Colonic mucosa (tissue), 4 donors: ENCODE measurements at regions not wholly inside any gene's neighbourhood (a gene's known extent, or its start where the extent isn't known, plus 50 kb on each side); places are given as distances from the start of the nearest gene placed in this dataset.

Source experiments
- DNase-seq: peaks from one replicate; pipeline ENCODE4 v3.0.0-alpha.2; 2020
- H3K27ac ChIP-seq: fragments of 200-600 bp; one replicate; pipeline ENCODE4 v1.8.0; 2021
- H3K27me3 ChIP-seq: fragments of 200-600 bp; one replicate; pipeline ENCODE4 v1.8.0; 2021
- H3K36me3 ChIP-seq: fragments of 200-600 bp; one replicate; pipeline ENCODE4 v1.8.0; 2021
- H3K4me1 ChIP-seq: fragments of 200-600 bp; one replicate; pipeline ENCODE4 v1.8.0; 2021; ENCODE audit warnings: mild to moderate bottlenecking
- H3K4me3 ChIP-seq: fragments of 200-600 bp; one replicate; pipeline ENCODE4 v1.8.0; 2021
- H3K9ac ChIP-seq, 2 donors: one replicate each; pipeline ENCODE4 v1.7.0; 2013; ENCODE audit warnings: control low read depth in 2 of 2, low read depth in 2 of 2, low read length in 2 of 2
- H3K9me3 ChIP-seq: fragments of 200-600 bp; one replicate; pipeline ENCODE4 v1.8.0; 2021
- intact Hi-C: fragments of 100-400 bp; cut with DNase I; formaldehyde crosslinking; loops from one replicate; pipeline ENCODE4 v1.14.1; 2022
- TF ChIP-seq, protein P1 (sequence below): fragments of 200-600 bp; IDR thresholded peaks from one replicate; pipeline ENCODE4 v1.8.0; 2022; ENCODE audit warnings: antibody characterized with exemption, mild to moderate bottlenecking
- donor health status: healthy.
- donor health status: DM: no; HTN: no; CAD: no.
- donor health status: DM: no; HTN: no; CAD: no.

DNA sequence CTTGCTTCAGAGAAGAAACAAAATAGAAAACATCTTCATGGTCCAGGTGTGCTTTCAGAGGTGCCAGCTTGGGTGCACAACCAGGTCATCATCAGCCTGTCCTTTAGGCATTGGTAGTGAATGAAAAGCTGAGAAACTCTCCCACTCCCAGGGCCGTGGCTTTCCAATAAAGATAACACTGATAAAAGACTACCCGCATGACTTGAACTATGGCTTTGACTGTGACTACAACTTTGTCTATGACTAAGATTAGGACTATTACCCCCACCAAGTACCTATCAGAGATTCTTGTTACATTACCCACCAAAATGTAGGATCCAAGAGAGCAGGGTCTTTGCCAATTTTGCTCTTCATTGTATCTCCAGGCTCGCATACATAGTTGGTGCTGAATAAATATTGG is 115.2 kb downstream of the EDEM1 start:
- Histone ChIP-seq H3K4me3 (no peak overlapping the region), H3K36me3 (no peaks in the 10 kb centered on the region), H3K27me3 (no peaks in the 10 kb centered on the region), H3K9ac (no peak overlapping the region), H3K9me3 (no peaks in the 10 kb centered on the region), H3K4me1 (no peaks in the 10 kb centered on the region), H3K27ac (no peak overlapping the region)
- no peak for DNase-seq
- TF ChIP-seq, protein P1, sequence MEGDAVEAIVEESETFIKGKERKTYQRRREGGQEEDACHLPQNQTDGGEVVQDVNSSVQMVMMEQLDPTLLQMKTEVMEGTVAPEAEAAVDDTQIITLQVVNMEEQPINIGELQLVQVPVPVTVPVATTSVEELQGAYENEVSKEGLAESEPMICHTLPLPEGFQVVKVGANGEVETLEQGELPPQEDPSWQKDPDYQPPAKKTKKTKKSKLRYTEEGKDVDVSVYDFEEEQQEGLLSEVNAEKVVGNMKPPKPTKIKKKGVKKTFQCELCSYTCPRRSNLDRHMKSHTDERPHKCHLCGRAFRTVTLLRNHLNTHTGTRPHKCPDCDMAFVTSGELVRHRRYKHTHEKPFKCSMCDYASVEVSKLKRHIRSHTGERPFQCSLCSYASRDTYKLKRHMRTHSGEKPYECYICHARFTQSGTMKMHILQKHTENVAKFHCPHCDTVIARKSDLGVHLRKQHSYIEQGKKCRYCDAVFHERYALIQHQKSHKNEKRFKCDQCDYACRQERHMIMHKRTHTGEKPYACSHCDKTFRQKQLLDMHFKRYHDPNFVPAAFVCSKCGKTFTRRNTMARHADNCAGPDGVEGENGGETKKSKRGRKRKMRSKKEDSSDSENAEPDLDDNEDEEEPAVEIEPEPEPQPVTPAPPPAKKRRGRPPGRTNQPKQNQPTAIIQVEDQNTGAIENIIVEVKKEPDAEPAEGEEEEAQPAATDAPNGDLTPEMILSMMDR: no peak
- intact Hi-C loops: loop anchor here (10.0 kb wide), 2 partner anchors 78 to 262 kb away; no protein-coding TSS in a partner anchor

DNA sequence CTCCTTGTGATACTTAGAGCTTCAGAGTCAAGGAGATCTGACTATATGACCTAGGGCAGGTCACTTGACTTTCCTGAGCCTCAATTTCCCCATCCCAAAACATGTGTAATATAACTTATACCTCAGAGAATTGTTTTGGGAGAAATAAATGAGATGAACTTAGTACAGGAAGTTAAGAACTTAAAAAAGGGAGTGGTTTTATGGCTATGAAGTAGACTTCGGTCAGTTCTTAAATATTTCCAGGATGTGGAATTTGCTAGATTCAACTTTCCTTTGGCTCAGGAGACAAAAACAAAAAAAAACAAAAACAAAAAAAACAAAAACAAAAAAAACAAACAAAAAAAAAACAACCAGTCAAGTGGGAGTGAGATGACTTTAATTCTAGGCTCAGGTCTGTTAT is 116.7 kb downstream of the EDEM1 start:
- Histone ChIP-seq H3K4me1 (no peaks in the 10 kb centered on the region), H3K27me3 (no peaks in the 10 kb centered on the region), H3K36me3 (no peaks in the 10 kb centered on the region), H3K9me3 (no peaks in the 10 kb centered on the region), H3K4me3 (no peak overlapping the region), H3K9ac (no peak overlapping the region), H3K27ac (no peak overlapping the region)
- TF ChIP-seq, protein P1: no peak
- intact Hi-C loops: loop anchor here (10.0 kb wide), 2 partner anchors 79 to 261 kb away; no protein-coding TSS in a partner anchor
- DNase-seq: no peak

DNA sequence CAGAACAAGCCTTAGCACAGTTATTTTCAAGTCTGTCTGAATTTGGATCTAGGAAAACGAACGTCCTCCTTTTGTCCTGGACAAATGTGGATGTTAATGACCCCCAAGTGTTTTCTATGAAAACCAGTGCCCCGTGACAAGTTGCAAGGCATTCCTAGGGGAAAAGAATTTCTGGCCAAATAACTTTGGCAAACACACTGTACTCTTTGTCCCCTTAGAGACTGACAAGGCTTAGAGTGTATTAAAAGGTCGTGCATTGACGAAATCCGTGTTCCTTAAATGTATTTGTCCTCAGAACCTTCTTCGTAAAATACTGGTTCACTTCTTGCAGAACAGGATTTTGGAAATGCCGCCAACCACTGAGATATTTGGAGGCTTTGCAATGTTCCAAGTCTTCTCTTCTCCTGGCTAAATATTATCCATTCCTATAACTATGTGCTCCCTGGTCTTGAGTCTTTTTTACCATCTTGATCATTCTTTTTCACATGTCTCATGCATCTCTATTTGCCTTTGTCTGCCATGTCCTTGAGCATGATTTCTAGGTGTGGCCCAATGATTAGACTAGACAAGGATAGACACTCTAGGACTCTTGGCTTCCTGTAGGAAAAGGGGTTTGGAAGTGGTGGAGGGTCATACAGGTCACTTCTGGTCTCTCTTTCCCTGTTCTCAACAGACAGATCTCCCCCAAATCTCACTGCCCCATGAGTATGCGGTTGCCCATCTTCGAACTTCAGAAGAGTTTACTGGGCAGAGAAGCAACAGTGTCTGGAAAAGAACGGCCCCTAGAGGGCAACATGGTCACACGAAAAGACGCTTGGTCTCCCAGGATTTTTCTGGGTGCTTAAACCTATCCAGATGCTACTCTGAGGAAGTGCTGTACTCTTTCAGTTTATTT is 117.5 kb downstream of the EDEM1 start:
- H3K4me1 ChIP-seq: no peaks in the 10 kb centered on the region
- intact Hi-C loops: loop anchor here (10.0 kb wide), 2 partner anchors 80 to 260 kb away; no protein-coding TSS in a partner anchor
- no peak overlapping the region for H3K4me3 ChIP-seq
- H3K9me3 ChIP-seq: no peaks in the 10 kb centered on the region
- TF ChIP-seq, protein P1: peak; percentile 60
- H3K36me3 ChIP-seq: no peaks in the 10 kb centered on the region
- no peaks in the 10 kb centered on the region for H3K27me3 ChIP-seq
- no peak overlapping the region for H3K27ac ChIP-seq
- no peak overlapping the region for H3K9ac ChIP-seq
- peak; percentile 55 for DNase-seq

DNA sequence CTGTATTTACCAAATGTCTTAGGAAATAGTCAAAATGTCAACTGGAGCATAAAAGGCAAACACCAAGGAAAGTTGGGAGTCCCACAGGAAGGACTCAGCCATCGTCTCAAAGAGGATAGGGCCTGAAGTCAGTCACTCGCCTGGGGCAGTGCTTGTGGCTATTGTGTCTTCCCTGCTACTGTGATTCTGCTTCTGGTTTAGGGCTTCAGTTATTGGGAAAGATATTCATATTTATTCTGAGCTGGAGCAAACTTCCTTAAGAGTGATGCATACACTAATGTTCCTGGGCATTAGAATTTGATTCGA is 118.1 kb downstream of the EDEM1 start:
- no peaks in the 10 kb centered on the region for H3K4me1 ChIP-seq
- no peak for DNase-seq
- intact Hi-C loops: loop anchor here (10.0 kb wide), 2 partner anchors 81 to 259 kb away; no protein-coding TSS in a partner anchor
- no peak overlapping the region for H3K27ac ChIP-seq
- H3K9ac ChIP-seq: no peak overlapping the region
- H3K4me3 ChIP-seq: no peak overlapping the region
- no peaks in the 10 kb centered on the region for H3K27me3 ChIP-seq
- no peaks in the 10 kb centered on the region for H3K36me3 ChIP-seq
- no peaks in the 10 kb centered on the region for H3K9me3 ChIP-seq
- TF ChIP-seq, protein P1: no peak

DNA sequence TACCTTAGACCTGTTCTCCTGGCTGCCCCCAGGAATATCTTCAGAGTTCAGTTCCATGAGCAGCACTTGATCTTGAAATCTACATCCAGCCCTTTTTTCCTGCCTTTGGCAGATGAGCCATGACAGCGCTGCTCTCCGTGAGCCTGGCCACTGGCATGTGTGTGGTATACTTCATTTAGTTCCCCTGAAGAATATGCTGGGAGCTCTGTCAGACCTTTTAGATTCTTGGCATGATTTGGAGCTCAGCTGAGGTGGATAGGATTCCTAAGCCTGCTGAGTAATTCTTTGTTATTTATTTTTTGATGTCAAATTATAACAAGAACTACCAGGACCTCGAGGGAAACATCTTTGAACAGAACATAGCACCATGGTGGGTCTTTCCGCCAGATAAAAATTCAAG is 121.7 kb downstream of the EDEM1 start:
- Histone ChIP-seq H3K36me3 (no peaks in the 10 kb centered on the region), H3K4me1 (no peaks in the 10 kb centered on the region), H3K27me3 (no peaks in the 10 kb centered on the region), H3K9ac (no peak overlapping the region), H3K27ac (no peak overlapping the region), H3K4me3 (no peak overlapping the region), H3K9me3 (no peaks in the 10 kb centered on the region)
- TF ChIP-seq, protein P1: no peak
- intact Hi-C loops: loop anchor here (10.0 kb wide), 2 partner anchors 84 to 256 kb away; no protein-coding TSS in a partner anchor
- no peak for DNase-seq
